ENCODE measurements at regions not wholly inside any gene's neighbourhood (a gene's known extent, or its start where the extent isn't known, plus 50 kb on each side); places are given as distances from the start of the nearest gene placed in this dataset.
"Not testable (repeated sequence)": the region's sequence is repeated elsewhere in the genome, so short reads cannot be mapped to it uniquely, and the experiment has no call there.

DNA sequence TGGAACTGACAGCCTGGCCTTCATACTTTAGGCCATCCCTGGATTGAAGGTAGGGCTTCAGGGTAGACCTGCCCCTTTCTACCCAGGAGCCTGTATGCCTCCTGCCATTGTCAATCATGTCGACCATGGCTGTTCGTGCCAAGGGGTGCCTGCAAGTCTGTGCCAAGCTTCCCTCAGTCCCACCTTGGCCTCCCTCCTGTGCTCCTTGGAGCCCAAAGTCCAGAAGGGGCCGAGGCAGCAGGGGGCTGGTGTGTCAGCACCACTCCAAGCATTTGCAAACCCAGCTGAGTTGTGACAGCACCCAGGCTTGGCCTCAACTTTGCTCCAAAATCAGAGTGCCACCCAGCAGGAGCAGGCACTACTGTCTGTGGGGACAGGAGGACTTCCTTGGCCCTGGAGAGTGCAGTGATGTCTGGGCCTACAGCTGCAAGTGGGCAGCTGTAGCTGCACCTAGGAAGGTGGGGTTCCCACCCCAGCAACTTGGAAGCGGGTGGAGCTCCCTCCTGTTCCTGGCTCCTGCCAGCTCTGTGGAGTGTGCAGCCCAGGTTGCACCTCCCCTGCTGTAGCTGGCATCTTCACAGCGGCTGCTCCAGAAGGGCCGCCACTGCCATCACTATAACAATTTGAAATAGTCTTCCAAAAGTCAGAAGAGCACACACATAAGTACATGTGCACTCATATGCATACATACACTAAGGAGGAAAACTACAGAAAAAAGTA is 1719.3 kb downstream of the HACE1 start:
- TF ChIP-seq TAF1 (IDR thresholded peaks at IDR 0.05; ENCODE audit: borderline replicate concordance, low read depth, low read length) (no peak), POLR2A (IDR thresholded peaks at IDR 0.05; ENCODE audit: low read depth, low read length) (no peak)
- no peak for FAIRE-seq

DNA sequence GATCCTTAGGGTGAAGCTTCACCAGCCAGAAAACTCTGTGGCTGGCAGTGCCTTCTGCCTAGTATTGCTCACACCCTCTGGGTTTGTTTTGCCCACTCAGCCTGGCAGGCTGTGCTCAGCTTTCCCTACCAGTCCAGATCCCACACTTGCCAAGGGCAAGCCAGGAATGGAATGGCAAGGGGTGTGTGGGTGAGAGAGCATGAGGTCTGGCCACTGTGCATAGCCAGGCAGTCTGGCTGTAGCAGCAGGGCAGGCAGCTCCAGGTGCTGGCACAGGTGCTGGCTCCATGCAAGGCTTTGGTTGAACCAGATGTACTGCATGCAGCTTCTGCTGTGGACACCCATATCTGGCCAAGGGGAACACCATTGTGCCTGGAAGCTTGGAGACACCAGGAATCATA is 1720.3 kb downstream of the HACE1 start:
- TF ChIP-seq TAF1 (IDR thresholded peaks at IDR 0.05; ENCODE audit: borderline replicate concordance, low read depth, low read length) = no peak
- no peak for DNase-seq (ENCODE audit: insufficient read length)
- FAIRE-seq = no peak

More for the DNA sequence above, 1719.3 kb downstream of the HACE1 start:
- DNase-seq (ENCODE audit: insufficient read length) = no peak

DNA sequence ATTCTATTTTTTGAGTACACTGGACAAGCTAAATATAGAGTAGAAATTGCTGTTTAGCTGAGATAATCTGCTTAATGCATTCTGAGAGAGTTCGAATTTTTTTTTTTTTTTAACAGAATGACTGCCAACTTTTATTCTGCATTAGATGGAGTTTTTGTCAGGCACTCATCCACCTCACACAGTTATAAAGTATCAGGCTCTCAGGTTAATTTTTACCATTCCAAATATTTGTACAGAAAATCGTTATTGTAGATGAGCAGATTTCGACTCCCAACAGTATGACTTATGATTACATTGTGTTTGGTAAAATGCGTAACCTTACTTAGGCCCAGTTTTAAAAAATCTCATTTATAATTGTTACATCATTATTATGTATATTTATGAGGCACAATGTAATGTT is 1731.0 kb downstream of the GRIK2 start:
- DNase-seq (ENCODE audit: insufficient read length) = no peak
- TF ChIP-seq POLR2AphosphoS5 (IDR thresholded peaks at IDR 0.05; ENCODE audit: low read depth, low read length) (no peak), POLR2A (IDR thresholded peaks at IDR 0.05; ENCODE audit: low read depth, low read length) (no peak), TAF1 (IDR thresholded peaks at IDR 0.05; ENCODE audit: borderline replicate concordance, low read depth, low read length) (no peak)
- FAIRE-seq = no peak

GRCh38 chr6:103122766-103123601 is 1729.5 kb downstream of the GRIK2 start:
- TF ChIP-seq TAF1 (IDR thresholded peaks at IDR 0.05; ENCODE audit: borderline replicate concordance, low read depth, low read length) = no peak
- TF ChIP-seq POLR2A (IDR thresholded peaks at IDR 0.05; ENCODE audit: low read depth, low read length) = no peak
- no peak for TF ChIP-seq POLR2AphosphoS5 (IDR thresholded peaks at IDR 0.05; ENCODE audit: low read depth, low read length)
- DNase-seq (ENCODE audit: insufficient read length) (no peak), FAIRE-seq (no peak)

DNA sequence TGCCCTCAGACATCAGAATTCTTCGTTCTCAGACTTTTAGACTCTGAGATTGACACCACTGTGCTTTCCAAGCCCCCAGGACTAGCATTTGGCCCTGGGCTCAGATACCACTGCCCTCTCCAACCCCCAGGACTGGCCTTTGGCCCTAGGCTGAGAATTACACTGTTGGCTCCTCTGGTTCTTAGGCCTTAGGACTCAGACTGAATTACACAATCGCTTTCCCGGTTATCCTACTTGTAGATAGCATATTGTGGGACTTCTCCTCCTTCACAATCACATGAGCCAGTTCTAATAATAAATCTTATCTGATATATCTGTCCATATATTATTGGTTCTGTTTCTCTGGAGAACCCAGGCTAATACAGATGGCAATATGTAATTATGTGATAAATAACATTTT is 1725.5 kb downstream of the GRIK2 start:
- DNase-seq (ENCODE audit: insufficient read length) = no peak
- FAIRE-seq = no peak
- TF ChIP-seq TAF1 (IDR thresholded peaks at IDR 0.05; ENCODE audit: borderline replicate concordance, low read depth, low read length) = no peak
- TF ChIP-seq POLR2A (IDR thresholded peaks at IDR 0.05; ENCODE audit: low read depth, low read length) = no peak
- no peak for TF ChIP-seq POLR2AphosphoS5 (IDR thresholded peaks at IDR 0.05; ENCODE audit: low read depth, low read length)

GRCh38 chr6:103114582-103114981 is 1721.1 kb downstream of the GRIK2 start:
- DNase-seq (ENCODE audit: insufficient read length) = no peak
- no peak for TF ChIP-seq POLR2A (IDR thresholded peaks at IDR 0.05; ENCODE audit: low read depth, low read length)
- no peak for TF ChIP-seq TAF1 (IDR thresholded peaks at IDR 0.05; ENCODE audit: borderline replicate concordance, low read depth, low read length)
- no peak for TF ChIP-seq POLR2AphosphoS5 (IDR thresholded peaks at IDR 0.05; ENCODE audit: low read depth, low read length)
- FAIRE-seq = no peak

GRCh38 chr6:103113416-103113815 is 1719.9 kb downstream of the GRIK2 start:
- TF ChIP-seq TAF1 (IDR thresholded peaks at IDR 0.05; ENCODE audit: borderline replicate concordance, low read depth, low read length) (no peak), POLR2AphosphoS5 (IDR thresholded peaks at IDR 0.05; ENCODE audit: low read depth, low read length) (no peak), POLR2A (IDR thresholded peaks at IDR 0.05; ENCODE audit: low read depth, low read length) (no peak)
- FAIRE-seq = no peak
- no peak for DNase-seq (ENCODE audit: insufficient read length)

GRCh38 chr6:103107985-103108384 is 1714.5 kb downstream of the GRIK2 start:
- TF ChIP-seq POLR2AphosphoS5 (IDR thresholded peaks at IDR 0.05; ENCODE audit: low read depth, low read length) (no peak), TAF1 (IDR thresholded peaks at IDR 0.05; ENCODE audit: borderline replicate concordance, low read depth, low read length) (no peak), POLR2A (IDR thresholded peaks at IDR 0.05; ENCODE audit: low read depth, low read length) (no peak)
- DNase-seq (ENCODE audit: insufficient read length) = no peak
- no peak for FAIRE-seq

DNA sequence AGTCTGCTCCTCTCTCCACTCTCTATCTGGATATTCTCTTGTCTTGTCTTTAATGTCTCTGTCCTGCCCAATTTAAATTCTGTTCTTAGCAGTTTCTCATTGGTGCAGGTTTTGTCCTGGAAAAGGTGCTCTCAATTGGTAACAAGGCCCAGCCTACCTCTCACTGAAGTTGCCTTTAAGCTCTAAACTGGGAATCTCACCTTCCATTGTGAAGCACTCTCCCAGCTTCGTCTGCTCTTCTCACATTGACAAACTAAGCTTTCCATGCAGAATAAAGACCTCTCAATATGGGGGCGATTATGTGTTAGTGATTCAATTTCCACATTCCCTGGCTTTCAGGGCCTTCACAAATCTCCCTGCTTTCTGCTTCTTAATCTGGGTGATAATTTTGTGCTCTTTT is 1712.2 kb downstream of the GRIK2 start:
- TF ChIP-seq TAF1 (IDR thresholded peaks at IDR 0.05; ENCODE audit: borderline replicate concordance, low read depth, low read length) (no peak), POLR2AphosphoS5 (IDR thresholded peaks at IDR 0.05; ENCODE audit: low read depth, low read length) (no peak), POLR2A (IDR thresholded peaks at IDR 0.05; ENCODE audit: low read depth, low read length) (no peak)
- FAIRE-seq = no peak
- DNase-seq (ENCODE audit: insufficient read length) = no peak

- no peak for FAIRE-seq
- DNase-seq (ENCODE audit: insufficient read length) = no peak
- no peak for TF ChIP-seq TAF1 (IDR thresholded peaks at IDR 0.05; ENCODE audit: borderline replicate concordance, low read depth, low read length)
- no peak for TF ChIP-seq POLR2AphosphoS5 (IDR thresholded peaks at IDR 0.05; ENCODE audit: low read depth, low read length)
- no peak for TF ChIP-seq POLR2A (IDR thresholded peaks at IDR 0.05; ENCODE audit: low read depth, low read length)
These were observed 1707.8 kb downstream of the GRIK2 start for GRCh38 chr6:103101267-103101666.

GRCh38 chr6:103092414-103092813 is 1698.9 kb downstream of the GRIK2 start:
- not testable (repeated sequence) for DNase-seq (ENCODE audit: insufficient read length); FAIRE-seq

DNA sequence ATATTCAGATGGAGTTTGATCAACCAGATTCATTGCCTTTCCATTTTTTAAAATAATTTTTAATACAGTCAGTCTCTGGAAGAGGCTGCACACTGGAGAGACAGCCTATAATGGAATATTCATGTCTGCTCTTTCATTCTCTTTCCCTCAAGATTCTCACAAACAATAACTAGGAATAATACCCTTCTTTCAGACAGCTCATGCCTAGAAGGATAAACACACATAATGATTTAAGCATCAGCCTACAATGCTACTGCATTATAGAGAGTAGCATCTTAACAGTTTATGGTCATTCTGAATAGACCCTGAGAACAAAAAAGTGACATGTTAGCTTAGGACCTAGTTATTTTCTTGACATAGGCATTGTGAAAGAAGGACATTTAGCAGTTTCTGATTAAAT is 1692.3 kb downstream of the GRIK2 start:
- no peak for TF ChIP-seq TAF1 (IDR thresholded peaks at IDR 0.05; ENCODE audit: borderline replicate concordance, low read depth, low read length)
- TF ChIP-seq POLR2A (IDR thresholded peaks at IDR 0.05; ENCODE audit: low read depth, low read length) = no peak
- no peak for TF ChIP-seq POLR2AphosphoS5 (IDR thresholded peaks at IDR 0.05; ENCODE audit: low read depth, low read length)
- no peak for DNase-seq (ENCODE audit: insufficient read length)
- no peak for FAIRE-seq

All from GM12892 (cell line).